ENCODE measurements at regions not wholly inside any gene's neighbourhood (a gene's known extent, or its start where the extent isn't known, plus 50 kb on each side); places are given as distances from the start of the nearest gene placed in this dataset.
"Not testable (repeated sequence)": the region's sequence is repeated elsewhere in the genome, so short reads cannot be mapped to it uniquely, and the experiment has no call there.

DNA sequence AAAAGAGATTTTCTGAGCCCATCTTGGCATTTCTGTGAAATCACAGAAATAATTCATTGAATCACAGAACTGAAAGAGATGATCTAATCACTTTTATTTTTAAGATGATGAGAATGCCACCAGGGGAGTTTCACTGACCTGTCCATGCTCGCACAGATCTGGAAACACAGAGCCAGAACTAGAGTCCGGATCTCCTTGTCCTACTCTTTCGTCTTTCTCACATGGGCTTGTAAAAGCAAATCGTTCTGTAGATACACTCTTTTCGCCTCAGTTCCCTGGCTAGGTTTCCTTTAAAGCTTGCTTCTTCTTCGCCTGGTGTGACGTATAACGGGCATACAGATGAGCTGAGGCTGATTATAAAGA, 122.5 kb upstream of the SPRED1 start:
- no peak for DNase-seq

DNA sequence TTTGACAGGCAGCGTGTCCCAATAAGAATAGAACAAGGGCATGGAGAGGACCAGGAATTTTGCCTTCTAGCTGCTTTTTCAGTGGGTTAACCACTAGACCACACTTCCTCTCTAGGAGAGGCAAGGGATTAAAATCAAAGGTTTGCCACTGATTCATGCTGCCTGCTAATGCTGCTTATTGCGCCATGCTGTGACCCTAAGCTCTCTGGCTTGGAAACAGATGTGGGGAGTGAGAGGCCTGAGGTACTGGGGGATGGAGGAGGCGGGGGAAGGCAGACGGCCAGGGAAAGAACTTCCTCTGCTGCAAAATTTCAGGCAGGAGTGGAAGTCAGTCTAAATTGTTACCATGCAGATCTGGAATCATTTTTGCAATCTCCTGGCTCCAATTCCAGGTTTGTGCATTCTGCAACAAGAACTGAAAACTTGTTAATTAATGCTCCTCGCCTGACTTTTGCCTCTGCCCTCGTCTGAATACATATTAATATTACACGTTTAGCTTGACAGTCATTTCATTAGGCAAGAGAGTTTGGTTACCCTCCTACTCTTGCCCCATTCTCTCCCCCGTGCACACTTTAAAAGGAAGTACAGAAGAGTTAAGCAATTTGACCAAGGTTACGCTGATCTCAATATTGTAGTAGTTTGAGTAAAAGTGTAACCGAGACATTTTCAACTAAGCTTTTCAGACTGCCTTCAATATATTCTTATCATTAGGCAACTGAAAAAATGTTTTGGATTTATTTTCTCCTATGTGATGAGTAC, 121.7 kb upstream of the SPRED1 start:
- no peak for DNase-seq

DNA sequence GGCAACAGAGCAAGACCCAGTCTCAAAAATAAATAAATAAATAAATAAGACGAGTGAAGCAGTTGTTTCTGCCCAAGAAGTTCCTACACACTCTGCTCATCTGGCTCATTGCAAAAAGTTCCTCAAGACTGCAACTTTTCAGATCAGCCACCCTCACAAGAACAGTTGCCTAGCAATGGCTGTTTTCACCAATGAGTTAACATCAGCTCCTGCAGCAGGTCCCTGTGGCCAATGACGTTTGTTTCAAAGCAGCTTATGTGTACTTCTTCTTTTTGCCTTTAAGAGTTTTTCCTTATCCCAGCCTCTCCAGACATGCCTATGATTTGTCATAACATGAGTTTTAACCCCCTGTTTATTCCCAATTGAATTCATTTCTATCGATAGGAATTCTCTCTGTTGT, 118.4 kb upstream of the SPRED1 start:
- DNase-seq: no peak

DNA sequence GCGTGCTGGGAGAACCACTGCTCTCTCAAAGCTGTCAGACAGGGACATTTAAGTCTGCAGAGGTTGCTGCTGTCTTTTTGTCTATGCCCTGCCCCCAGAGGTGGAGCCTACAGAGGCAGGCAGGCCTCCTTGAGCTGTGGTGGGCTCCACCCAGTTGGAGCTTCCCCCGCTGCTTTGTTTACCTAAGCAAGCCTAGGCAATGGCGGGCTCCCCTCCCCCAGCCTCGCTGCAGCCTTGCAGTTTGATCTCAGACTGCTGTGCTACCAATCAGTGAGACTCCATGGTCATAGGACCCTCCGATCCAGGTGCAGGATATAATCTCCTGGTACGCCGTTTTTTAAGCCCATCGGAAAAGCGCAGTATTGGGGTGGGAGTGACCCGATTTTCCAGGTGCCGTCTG, 110.4 kb upstream of the SPRED1 start:
- DNase-seq: not testable (repeated sequence)

DNA sequence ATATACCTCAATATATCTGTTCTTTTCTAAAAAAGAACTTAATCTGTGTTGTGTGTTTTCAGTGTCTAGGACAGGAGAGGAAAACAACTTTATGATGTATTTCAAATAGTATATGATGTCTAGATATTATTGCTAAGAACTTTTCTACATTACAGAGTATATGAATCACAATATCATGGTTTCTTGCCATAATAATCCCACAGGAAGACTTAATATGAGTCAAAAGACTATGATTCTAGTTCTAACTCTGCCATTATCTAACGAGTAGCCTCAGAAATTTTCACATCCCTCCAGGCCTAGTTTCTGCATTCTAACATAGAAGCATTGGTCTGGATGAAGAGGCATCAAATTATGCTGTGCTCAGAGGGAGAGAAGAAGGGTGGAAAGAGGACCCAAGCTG, 107.7 kb upstream of the SPRED1 start:
- DNase-seq: no peak

DNA sequence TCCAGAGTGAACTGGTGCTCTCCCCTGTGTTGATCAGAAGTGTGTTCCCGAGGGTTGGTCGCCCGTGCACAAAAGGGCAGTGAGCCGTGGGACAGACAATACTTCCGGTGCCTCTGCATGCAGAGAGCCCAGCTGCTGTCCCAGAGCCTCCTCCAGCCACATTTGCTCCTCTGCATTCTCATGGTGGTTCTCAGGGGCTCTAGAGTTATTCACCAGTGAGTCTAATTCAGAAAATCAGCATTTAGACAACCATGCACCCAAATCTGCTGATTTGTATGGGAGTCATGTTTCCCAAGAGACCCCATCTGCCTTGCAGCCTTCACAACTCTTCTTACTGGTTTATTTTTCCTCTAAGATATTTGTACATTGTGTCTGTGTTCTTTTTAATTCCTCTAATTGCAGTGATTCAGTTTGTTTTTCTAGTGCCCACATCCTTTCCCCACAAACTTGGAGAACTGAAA, 107.0 kb upstream of the SPRED1 start:
- DNase-seq: no peak

DNA sequence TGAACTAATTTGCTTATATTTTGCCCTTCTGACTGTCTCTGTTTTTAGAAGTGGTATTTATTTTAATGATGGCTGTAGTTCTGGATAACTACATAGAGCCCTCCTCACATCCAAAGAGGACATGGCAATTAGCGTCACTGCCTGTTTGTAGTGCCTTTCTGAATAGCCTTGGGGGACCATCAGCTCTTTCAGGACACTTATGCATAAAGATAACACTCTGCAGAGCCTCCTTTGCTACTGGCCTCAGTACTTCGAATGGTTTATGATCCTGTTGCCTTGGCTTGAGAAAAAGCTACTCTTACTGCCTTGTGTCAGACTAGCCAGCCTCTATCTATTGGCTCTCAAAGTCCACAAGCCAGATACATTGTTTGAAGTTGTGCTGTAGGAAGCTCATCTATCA, 105.4 kb upstream of the SPRED1 start:
- no peak for DNase-seq

DNA sequence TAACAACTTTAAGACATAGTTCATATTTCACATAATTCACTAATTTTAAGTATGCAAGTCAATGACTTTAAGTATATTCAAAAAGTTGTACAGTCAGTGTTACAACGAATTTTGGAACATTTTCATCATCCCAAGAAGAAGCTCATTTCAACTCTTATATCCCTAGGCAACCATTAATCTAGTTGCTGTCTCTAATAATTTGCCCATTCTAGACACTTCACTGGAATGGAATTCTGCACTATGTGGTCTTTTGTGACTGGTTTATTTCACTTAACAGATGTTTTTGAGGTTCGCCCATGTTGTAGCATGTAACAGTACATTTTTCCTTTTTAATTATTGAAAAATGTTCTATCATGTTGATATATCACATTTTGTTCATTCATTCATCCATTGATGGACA, 104.2 kb upstream of the SPRED1 start:
- no peak for DNase-seq

DNA sequence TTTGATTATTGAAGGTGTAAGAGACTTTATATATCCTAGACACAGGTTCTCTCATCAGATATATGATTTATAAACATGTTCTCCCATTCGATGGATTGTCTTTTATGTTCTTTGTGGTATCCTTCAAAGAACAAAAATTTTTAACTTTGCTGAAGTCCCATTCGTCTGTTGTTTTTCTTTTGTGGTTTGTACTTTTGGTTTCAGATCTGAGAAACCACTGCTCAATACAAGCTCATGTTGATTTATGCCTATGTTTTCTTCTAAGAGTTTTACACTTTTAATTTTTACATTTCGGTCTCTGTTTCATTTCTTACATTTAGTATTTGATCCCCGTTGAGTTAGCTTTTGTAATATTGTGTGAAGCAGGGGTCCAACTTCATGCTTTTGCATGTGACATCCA, 103.3 kb upstream of the SPRED1 start:
- DNase-seq: no peak

DNA sequence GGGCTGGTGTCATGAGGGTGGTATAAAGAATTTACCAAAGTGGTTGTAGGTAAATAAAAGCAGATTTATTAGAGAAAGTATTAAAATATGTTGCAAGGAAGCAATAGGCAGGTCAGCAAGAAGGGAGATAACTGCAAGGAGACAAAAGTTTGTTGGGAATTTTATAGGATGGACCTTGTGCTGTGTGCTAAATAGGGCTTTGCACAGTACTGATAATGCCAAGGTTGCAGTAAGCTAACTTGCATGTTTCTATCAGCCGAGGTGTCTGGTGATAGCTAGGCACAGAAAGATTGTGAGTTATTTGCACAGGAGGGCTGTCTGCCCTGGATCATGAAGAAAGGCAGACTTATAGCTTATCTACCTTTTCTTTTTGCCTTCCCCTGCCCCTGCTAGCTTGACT, 102.5 kb upstream of the SPRED1 start:
- DNase-seq: no peak

DNA sequence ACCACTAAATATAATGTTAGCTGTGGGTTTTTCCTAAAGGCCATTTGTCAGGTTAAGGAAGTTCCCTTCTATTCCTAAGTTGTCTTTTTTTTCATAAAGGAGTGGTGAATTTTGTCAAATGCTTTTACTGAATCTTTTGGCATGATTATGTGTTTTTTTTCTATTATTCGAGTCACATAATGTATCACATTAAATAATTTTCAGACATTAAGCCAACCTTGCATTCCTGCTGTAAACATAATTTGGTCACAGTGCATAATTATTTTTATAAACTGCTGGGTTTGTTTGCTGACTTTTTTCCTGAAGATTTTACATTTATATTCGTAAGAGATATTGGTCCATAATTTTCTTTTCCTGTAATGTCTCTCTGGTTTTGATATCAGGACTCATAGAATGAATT, 101.8 kb upstream of the SPRED1 start:
- no peak for DNase-seq

DNA sequence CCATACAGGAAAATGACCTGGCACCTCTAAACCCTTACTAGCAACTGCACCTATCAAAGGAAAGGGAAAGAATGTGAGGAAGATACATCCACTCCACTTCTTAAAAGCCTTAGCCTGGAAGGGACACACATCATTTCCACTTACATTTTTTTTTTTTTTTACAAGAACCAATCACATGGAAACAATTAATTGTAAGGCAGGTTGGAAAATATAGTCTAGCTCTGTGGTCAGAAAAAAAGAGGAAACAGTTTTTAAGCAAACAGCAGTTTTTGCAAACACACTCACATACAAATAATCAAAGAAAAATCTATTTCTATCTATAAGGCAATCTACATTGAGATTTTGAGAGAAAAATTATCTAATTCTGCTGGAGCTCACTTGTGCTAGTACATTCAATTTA, 98.9 kb upstream of the SPRED1 start:
- no peak for DNase-seq

DNA sequence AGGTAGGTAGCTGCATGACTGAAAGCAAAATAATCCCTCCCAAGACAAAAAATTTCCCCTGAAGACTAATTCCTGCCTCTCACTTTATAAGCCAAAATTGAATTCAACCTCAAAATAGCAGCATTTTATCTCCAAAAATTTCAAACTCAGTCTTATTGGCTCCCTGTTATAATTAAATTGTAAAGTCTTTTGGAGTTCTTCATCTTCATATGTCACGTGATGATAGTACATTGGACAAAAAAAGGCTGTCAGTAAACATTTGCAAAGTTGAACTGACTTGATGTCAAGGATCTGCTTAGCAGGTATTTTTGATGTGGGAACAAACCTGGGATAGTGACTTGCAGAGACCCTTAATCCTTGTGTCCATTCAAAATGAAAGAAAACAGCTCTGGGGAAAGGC, 98.4 kb upstream of the SPRED1 start:
- DNase-seq: no peak

DNA sequence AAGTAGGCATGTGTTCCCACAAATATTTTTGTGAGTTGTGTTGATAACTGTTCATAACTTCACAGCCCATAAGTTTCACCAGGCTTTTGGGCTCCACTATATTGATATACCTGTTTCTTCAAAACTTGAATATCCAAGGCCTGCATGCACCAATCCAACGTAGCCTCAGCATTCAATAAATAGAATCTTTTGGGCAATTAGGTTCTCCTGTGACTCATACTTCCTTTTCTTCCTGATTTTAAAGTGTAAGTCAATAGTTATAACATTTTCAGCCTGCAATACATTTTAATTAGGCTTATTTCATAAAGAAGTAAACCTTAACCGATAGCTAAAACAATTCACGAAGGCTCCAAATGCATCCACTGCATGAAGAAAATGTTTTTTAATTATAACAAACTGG, 97.8 kb upstream of the SPRED1 start:
- no peak for DNase-seq

DNA sequence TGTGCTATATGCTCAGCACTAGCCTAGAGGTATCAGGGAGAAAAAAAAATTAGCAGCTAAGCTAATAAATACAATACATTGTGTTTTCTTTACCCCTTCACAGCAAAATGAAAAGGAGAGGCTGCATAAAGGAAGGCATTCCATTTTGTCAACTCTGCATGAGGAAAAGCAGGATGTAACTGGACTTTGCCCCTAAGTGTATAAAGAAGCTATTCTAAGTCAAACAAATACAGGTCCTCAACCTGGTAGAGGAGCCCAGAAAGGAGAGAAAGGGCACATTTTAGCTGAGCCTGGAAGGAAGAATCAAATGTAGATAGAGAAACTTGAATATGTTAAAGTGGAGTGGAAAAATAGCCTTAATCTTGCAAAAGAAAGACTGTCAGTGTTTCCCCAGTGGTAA, 89.0 kb upstream of the SPRED1 start:
- DNase-seq: no peak

DNA sequence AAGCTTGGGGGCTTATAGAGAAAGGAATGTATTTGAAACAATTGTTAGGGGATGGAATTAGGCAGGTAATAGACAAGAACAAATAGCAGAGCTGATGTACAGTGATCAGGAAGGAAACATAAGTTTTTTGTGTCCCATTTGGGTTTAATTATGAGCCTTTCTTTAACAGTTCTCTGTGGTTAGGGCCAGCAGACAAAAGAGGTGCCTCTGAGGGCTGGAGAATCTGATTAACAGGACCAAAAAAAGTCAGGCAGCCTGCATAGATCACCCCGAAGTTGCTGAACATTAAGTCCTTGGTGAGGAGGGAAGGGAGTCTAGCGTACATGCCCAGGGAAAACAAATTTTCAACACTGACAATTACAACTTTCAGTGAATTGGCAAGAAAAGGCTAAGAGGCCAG, 88.6 kb upstream of the SPRED1 start:
- no peak for DNase-seq

DNA sequence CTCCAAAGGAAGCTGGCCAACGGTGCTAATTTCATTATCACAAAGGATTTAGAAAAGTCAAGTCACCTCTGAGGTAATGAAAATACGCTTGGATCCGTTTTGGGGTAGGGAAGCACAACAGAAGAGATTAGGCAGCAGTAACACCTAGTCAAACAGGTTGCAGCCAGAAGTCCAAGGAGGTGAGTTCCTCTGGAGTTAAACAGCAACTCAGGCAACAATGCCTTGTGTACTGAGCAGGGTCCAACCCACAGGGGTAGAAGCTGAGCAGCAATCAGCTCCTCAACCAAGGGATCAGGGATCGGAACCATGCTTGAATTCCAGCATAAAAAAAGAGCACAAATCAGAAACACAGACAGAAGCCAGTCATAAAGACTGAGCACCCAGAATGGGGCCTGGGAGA, 88.1 kb upstream of the SPRED1 start:
- no peak for DNase-seq

DNA sequence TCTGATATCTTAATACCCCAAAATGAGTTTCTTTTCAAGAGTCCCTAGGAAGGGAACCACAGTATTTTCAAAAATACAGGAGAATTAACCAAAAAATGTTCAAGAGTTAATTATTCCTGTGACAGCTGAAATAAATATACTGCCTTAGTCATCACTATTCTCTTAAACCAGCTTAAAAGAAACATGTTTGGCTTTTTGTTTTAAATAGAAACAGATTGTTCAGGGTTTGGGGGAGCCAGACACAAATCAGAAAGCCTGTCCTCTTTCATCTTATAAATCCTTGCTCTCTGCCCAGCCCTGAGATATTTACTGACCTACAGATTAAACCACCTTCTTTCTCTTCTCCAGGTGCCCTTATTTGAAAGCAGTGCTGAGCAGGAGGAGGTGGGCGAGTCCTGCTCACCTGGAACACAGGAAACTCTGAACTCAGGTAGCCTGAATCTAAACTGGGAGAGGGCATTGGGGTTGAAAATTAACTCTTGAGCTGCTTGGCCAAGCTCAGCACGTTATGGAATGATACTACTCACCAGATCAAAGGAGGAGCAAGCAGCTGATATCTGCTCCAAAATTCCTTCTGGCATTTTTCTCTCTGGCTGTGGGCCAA, 84.1 kb upstream of the SPRED1 start:
- DNase-seq: no peak

DNA sequence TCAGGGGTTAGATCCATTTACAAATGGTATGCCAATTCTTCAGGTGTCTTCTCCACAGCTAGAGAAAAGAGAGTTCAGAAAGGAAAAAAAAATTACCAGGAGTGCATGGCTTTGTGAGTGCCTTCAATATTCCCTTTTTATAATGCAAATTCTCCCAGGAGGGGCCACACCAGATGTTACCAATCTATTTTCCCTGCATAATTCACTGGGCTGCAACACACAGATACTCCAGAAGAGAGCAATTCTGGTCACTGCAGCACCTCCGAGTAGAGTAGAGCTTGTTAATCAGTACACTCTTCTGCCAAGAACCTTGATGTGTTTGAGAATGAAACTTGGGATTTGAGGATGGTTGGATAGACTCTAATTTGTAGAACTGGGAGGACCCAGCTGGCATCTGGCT, 80.7 kb upstream of the SPRED1 start:
- no peak for DNase-seq

DNA sequence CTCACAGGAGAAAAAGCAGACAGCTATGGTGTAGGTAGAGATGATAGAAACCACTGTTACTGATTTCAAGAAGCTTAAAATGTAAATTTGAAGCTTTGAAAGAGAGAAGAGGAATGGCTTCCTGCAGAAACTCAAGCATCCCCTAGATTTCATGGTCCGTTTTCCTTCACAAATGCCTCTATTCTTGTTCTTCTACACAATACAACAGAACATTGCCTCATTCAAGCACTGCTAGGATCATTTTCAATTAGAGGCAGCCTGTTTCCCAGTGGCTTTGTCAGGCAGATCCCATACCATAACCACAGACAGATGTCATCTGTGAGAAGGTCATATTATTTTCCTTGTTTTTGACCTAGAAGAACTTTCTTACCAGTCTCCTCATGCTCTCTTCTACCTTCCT, 77.9 kb upstream of the SPRED1 start:
- DNase-seq: no peak

DNA sequence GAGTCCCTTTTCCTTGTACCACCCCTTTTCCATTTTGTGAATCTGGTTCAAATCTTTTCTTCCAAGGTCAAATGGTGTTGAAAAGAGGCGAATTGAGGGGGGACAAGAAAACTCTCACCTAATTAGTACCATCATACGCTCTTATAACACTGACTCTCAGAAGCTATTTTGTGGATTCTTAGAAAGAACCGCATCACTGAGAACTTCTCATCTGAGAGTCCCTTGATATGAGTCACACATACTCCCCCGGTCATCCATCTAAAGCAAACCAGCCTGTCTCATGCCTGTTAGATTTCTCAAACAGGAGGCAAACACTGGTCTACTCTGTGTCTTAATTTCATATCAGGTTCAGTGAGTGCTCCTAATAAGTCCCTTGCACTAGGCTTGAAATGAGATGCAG, 76.5 kb upstream of the SPRED1 start:
- DNase-seq: no peak

DNA sequence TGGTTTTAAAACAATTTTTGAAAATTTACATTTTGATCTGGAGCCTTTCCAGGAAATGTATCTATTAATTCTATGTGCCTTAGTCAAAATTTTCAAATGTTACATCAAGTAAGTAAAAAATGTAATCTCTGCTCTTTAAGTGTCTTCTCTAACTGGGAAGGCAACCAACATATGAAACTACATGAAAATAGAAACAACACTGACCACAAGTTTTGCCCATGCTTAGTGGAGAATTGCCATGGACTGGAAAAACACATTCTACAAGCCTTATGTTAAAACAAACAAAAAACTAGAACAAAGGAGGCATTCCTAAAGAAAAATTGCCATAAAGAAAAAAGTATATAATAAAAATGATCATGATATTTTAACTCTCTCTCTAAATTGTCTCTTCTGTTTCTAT, 75.9 kb upstream of the SPRED1 start:
- DNase-seq: no peak

DNA sequence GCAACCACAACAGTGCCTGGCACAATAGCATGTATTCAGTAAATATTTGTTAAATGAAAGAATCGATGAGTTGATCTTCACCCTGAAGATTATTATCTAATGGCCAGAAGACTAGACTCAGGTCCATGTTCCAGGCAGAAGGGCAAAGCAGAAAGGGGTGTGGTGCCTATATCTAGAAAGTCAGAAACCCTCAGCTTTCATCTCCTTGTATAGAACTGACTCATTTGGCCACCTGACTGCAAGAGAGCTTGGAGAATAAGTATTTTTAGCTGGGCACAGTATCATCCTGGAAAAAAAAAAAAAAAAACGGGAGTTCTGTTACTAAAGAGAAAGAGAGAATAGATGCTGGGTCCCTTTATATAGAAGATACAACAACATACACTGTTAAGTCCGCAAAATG, 69.7 kb upstream of the SPRED1 start:
- no peak for DNase-seq

DNA sequence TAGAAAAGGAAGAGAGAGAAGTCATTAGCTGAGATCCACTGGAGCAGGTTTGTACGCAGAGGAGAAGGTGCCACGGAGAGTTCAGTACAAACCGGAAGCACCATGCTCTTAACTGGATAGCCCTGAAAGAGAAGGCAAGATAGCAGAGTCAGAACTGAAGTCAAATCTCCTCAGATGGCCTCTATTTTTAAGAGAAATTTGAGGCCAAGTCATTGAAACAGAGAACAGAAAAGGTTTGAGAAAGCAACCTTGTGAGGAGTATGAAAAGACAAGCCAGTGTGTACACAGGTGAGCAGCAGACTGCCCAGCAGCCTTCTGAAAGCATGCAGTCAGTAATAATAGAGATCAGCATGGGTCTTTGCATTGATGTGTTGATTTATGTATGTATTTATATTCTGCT, 66.1 kb upstream of the SPRED1 start:
- no peak for DNase-seq

DNA sequence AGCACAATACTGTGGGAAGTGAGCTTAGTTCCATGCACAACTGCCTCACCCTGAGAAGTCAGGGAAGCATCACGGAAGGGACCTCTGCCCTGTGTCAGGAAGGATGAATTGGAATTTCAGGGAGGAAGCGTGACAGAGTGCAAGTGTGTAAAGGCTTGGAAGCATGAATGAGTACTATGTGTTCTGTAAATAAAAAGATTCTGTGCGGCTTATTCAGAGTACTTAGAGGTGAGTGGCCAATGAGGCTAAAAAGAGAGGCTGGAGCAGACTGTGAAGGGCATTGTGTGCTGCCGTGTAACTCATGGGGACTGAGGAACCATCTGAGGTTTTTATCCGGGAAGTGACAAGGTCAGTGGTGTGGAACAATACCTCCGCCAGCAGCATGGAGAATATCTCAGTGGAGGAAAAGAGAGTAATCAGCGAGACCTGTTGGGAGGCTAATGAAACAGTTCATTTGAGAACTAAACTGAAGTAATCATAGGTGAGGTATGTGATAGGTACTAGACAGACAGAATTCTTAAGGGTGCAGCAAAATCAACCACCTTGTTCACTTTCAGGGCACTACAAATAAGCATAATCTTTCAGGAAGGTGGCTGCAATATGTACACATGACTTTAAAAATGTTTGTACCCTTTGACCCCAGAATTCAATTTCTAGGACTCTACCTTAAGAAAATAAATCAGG, 64.9 kb upstream of the SPRED1 start:
- no peak for DNase-seq

Data from hematopoietic multipotent progenitor cell treated with erythropoietin and hydrocortisone succinate and interleukin-3 and kit ligand, for 8 days (in vitro differentiated cells).